Mesodermal cell (in vitro differentiated cells): ENCODE measurements at regions not wholly inside any gene's neighbourhood (a gene's known extent, or its start where the extent isn't known, plus 50 kb on each side); places are given as distances from the start of the nearest gene placed in this dataset.
"Not testable (repeated sequence)": the region's sequence is repeated elsewhere in the genome, so short reads cannot be mapped to it uniquely, and the experiment has no call there.

Experiments used
- H3K27ac ChIP-seq: 2 replicates; pipeline ENCODE4 v1.7.0; 2013; ENCODE audit warnings: mild to moderate bottlenecking, low read depth, low read length, moderate library complexity; ENCODE audit not compliant: severe bottlenecking
- H3K36me3 ChIP-seq: 2 replicates; pipeline ENCODE4 v1.7.1; 2013; ENCODE audit warnings: mild to moderate bottlenecking, low read length, moderate library complexity; ENCODE audit not compliant: control insufficient read depth, insufficient read depth
- H3K4me1 ChIP-seq: one replicate; pipeline ENCODE4 v1.7.1; 2013; ENCODE audit warnings: mild to moderate bottlenecking, low read length; ENCODE audit not compliant: insufficient read depth, control insufficient read depth, poor library complexity, severe bottlenecking
- H3K4me3 ChIP-seq: 2 replicates; pipeline ENCODE4 v1.7.0; 2013; ENCODE audit warnings: low read length, control low read depth, mild to moderate bottlenecking; ENCODE audit not compliant: insufficient read depth, poor library complexity, severe bottlenecking; ENCODE audit errors: extremely low read depth
- H3K9me3 ChIP-seq: 2 replicates; pipeline ENCODE4 v1.7.1; 2013; ENCODE audit warnings: mild to moderate bottlenecking, low read length, moderate library complexity; ENCODE audit not compliant: control insufficient read depth
- WGBS, 2 experiments: methylation state at CpG; one replicate each; pipeline ENCODE4 v1.1.5; 2013; ENCODE audit warnings: missing lambda C conversion rate in 2 of 2; ENCODE audit not compliant: insufficient coverage in 2 of 2; 5-methylcytosine and 5-hydroxymethylcytosine counted together

DNA sequence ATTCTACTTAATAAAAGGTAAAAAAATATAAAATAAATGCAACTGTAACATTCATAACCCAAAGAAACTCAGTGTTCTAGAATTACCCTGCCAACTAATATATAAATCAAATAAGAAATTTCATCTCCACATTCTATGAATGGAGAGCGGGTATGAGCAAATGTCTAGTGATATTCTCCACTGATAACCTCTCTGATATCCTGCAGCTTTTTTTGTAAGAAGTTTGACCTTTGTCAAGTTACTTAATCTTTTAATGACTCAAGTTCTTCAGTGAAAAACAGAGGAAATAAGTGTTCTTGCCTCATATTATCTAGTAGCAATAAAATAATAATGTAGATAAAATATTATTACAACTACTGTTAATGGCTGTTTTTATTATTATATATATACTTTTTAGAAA is 1275.6 kb upstream of the CDH9 start:
- no peak overlapping the region for H3K27ac ChIP-seq
- H3K4me1 ChIP-seq, result no peaks in the 10 kb centered on the region
- no peaks in the 10 kb centered on the region for H3K36me3 ChIP-seq
- no peaks in the 10 kb centered on the region for H3K9me3 ChIP-seq
- WGBS, 2 experiments, result no CpG with 5 or more reads among the region's 1 CpG
- H3K4me3 ChIP-seq, result no peak overlapping the region

DNA sequence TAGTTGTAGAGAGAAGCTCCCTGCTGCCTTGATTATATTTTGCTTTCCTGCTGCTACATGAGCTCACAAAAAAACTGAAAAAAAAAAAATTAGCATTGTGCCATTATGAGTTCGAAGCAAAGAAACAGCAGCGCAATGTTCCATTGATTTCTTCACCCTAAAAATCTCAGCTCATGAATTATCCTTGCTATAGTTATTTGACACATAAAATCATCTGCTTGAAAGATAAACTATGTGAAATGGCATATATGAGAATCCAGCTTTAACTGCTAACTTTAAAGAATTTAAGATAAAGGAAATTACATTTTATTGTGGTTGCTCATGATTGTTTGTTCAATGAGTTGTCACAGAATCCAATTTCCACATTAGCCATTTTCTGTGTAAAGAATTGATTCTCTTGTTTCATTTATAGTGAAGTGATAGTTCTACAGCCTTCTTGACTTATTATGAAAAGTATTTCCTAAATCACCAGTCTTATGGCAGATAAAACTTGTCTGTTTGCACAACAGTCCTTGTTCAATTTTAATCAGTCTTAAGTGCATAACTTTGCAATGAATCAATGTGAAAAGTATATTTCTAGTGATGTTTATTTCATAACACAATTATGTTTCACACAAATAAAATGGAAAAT is 1275.0 kb upstream of the CDH9 start:
- Histone ChIP-seq H3K27ac (no peak overlapping the region), H3K4me3 (no peak overlapping the region), H3K4me1 (no peaks in the 10 kb centered on the region), H3K36me3 (no peaks in the 10 kb centered on the region), H3K9me3 (no peaks in the 10 kb centered on the region)
- 100% methylated on average over 2 of the region's 2 CpGs; no CpG with 5 or more reads in 1 of the 2 experiments for WGBS, 2 experiments

DNA sequence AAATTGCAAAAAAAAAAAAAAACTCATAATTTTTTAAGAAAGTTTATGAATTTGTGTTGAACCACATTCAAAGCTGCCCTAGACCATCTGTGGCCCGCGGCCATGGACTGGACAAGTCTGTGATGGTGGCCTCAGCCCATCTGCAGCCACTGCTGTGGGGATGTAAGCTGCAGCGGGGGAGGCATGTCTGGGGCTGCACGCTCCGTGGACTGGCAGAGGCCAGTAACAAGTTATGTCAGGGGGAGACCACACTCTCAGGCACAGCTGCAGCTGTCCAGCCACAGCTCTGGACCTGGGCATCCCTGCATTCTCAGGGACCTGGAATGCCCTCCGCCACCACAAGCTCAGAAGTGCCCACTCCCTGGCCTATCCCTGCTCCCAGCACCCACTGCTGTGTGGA is 1272.3 kb upstream of the CDH9 start:
- Histone ChIP-seq H3K4me3 (no peak overlapping the region), H3K4me1 (no peaks in the 10 kb centered on the region), H3K9me3 (no peaks in the 10 kb centered on the region), H3K27ac (no peak overlapping the region), H3K36me3 (no peaks in the 10 kb centered on the region)
- 93 to 100% methylated on average over 4 to 5 of the region's 6 CpGs for WGBS, 2 experiments

DNA sequence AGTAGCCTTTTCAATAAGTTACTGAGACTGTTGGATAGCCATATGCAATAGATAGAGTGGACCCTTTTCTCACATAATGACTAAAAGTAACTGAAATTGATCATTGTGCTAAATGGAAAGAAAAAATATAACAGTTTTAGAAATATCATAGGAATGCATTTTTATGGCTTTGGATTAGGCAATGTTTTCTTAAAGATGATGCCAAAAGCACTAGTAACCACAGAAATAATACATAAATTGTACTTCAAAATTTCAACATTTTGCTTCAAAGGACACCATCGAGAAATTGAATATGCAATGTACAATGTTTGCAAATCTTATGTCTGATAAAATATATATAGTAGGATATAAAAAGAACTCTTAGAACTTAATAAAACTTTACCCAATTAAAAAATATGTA is 1267.5 kb upstream of the CDH9 start:
- no CpG with 5 or more reads among the region's 1 CpG for WGBS, 2 experiments
- Histone ChIP-seq H3K4me1 (no peaks in the 10 kb centered on the region), H3K9me3 (no peaks in the 10 kb centered on the region), H3K4me3 (no peak overlapping the region), H3K27ac (no peak overlapping the region), H3K36me3 (no peaks in the 10 kb centered on the region)

DNA sequence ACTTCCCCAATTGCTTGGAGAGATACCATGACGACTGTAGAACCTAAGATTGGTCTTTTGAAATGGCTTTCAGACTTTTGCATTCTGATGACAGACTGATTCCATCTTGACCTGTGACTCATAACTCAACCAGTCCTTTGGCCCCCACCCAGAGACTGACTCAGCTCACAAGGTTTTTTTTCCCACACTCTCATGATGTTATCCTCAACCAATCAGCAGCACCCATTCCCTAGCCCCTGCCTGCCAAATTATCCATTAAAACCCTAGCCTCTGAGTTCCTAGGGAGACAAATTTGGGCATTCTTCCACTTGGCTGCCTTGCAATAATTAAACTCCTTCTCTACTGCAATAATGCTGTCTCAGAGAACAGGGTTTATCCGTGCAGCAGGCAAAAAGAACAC is 1263.3 kb upstream of the CDH9 start:
- WGBS, 2 experiments, result 89% methylated on average over 1 of the region's 2 CpGs; no CpG with 5 or more reads in 1 of the 2 experiments
- Histone ChIP-seq H3K4me1 (no peaks in the 10 kb centered on the region), H3K9me3 (no peaks in the 10 kb centered on the region), H3K27ac (peak overlapping the region; percentile 55), H3K4me3 (no peak overlapping the region), H3K36me3 (no peaks in the 10 kb centered on the region)

DNA sequence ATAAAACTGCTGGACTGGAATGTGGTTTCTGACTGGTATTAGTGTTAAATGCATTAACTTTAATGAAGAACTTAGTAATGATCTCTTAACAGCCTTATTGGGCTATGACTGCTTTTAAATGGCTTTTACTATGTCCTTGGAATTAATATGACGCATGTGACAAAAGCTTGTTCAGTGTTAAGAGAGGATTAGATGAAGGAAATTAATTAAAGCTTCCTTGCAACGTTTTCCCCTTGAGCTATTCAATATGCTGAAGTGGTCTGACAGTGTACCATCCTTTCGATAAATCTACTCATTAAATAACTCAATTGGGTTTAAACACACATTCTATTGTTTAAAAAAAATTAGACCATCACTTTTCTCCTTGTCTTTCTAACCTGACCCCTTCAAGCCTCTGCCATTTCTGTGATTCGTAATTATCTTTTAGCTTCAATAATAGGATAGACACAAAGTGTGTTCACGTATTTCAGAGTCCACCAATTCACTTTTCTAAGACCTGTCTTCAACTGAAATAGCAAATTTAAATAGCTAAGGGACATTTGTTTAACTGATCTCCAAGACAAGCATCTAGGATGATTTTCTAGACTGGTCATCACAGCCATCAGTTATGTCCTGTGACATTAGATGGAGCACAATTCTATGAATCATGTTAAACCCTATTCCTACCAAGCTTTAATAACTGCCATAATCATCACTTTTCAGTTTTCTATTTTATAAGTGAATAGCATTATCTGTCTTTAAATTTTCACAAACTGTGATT is 1258.0 kb upstream of the CDH9 start:
- H3K36me3 ChIP-seq, result no peaks in the 10 kb centered on the region
- no peak overlapping the region for H3K4me3 ChIP-seq
- H3K27ac ChIP-seq, result no peak overlapping the region
- no peaks in the 10 kb centered on the region for H3K9me3 ChIP-seq
- 86 to 92% methylated on average over 1 to 2 of the region's 5 CpGs for WGBS, 2 experiments
- H3K4me1 ChIP-seq, result no peaks in the 10 kb centered on the region

DNA sequence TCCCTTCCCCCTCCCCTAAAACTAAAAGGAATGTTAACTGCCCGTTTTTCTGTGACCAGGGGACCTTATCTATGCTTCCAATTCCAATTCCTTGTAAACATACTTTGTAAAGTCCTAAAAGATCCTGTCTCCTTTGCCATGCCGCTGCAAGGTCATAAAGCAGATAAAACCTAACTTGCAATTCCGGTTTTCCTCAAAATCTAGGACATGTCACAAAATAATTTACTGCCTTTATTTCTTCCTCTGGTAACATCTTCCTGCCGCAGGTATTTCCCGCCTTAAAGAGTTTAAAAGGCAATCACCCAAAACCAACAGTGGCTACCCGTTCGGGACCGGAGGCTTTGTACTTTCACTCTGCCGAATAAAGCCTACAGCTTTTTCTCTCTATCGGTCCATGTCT is 1248.6 kb upstream of the CDH9 start:
- H3K4me1 ChIP-seq, H3K9me3 ChIP-seq, H3K36me3 ChIP-seq, H3K4me3 ChIP-seq: not testable (repeated sequence)
- WGBS, 2 experiments, result 82 to 83% methylated on average over 10 of the region's 10 CpGs
- H3K27ac ChIP-seq, result peak overlapping the region; percentile 38

DNA sequence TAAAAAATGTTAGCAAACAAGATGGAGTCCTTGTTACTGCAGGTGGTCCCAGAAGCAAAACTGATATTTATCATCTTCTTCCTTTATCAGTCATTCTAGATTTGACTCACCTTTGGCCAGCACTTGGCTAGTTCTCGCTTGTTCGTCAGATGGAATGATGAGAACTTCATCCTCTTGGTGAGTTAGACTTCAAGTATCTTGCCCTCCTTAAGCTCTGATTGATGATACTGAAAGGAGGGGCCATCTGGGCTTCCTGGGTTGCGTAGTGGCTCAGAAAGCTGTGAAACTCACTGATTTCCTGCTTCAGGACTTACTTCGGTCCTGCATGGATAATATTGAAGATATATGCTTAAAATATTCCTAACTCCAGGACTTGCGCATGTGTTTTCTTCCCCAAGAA is 1248.2 kb upstream of the CDH9 start:
- WGBS, 2 experiments, result 83 to 91% methylated on average over 2 to 3 of the region's 5 CpGs
- Histone ChIP-seq H3K4me1 (no peaks in the 10 kb centered on the region), H3K4me3 (no peak overlapping the region)

DNA sequence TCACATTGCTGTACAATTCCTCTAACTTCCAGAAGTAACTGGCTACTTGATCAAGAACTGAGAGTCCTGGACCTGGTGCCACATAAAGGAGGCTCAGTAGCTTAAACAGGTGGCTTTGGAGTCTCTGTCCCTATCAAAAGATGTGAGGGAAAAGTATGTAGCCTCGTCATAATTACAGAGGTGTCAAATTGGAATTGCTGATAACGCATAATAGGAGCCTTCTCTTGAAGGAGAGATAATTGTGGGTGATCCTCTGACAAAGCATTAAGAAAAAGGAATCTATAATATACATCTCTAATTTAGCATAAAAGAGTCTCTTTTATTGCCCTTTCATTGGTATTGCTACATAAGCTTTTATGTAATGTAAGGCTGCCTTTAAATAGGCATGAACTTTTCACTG is 1246.4 kb upstream of the CDH9 start:
- Histone ChIP-seq H3K4me1 (no peaks in the 10 kb centered on the region), H3K27ac (no peak overlapping the region), H3K4me3 (no peak overlapping the region), H3K36me3 (no peaks in the 10 kb centered on the region), H3K9me3 (no peaks in the 10 kb centered on the region)
- WGBS, 2 experiments, result no CpG with 5 or more reads among the region's 2 CpGs

More for the DNA sequence above, 1248.2 kb upstream of the CDH9 start:
- Histone ChIP-seq H3K27ac (peak overlapping the region; percentile 38), H3K36me3 (no peaks in the 10 kb centered on the region), H3K9me3 (no peaks in the 10 kb centered on the region)

DNA sequence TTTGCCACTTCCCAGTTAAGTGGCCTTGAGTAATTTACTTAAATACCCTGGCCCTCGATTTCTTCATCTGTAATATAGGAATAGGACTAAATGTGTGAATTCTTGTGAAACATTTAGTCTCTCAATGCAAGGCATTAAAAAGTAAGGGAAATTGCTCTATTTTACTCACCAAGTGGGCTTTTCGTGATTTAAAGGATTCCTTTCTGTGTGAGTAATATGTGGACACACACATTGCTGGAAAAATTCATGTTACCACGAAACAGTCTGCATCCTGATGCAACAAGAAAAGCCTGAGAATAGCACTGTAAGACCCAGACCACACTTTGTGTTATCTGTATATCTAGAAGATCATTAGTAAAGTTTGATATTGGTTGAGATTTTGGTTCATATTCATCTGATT is 1243.0 kb upstream of the CDH9 start:
- no peak overlapping the region for H3K27ac ChIP-seq
- no peak overlapping the region for H3K4me3 ChIP-seq
- no CpG with 5 or more reads among the region's 3 CpGs for whole genome bisulfite sequencing, 2 experiments
- H3K36me3 ChIP-seq, result no peaks in the 10 kb centered on the region
- H3K9me3 ChIP-seq, result no peaks in the 10 kb centered on the region
- no peaks in the 10 kb centered on the region for H3K4me1 ChIP-seq

DNA sequence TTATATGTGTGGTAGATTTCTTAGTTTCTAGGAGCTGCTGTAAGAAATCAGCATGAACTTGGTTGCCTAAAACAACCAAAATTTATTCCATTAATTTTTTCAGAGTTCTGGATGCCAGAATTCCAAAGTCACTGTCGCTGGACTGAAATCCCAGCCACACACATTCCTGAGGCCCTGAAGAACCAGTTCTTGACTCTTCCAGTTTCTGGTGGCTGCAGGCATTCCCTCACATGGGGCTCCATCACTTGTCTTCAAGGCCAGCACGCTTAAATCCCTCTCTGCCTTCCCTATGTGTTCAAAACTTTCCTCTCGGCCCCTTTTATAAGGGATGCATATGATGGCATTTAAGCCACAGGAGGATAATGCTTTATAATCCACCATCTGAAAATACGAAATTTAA is 1237.5 kb upstream of the CDH9 start:
- WGBS, 2 experiments, result 92 to 100% methylated on average over 1 of the region's 4 CpGs
- H3K4me1 ChIP-seq, result no peaks in the 10 kb centered on the region
- H3K27ac ChIP-seq, result no peak overlapping the region
- H3K9me3 ChIP-seq, result no peaks in the 10 kb centered on the region
- no peaks in the 10 kb centered on the region for H3K36me3 ChIP-seq
- no peak overlapping the region for H3K4me3 ChIP-seq
